ENCODE measurements at regions not wholly inside any gene's neighbourhood (a gene's known extent, or its start where the extent isn't known, plus 50 kb on each side); places are given as distances from the start of the nearest gene placed in this dataset.
"Not testable (repeated sequence)": the region's sequence is repeated elsewhere in the genome, so short reads cannot be mapped to it uniquely, and the experiment has no call there.

GRCh38 chr17:54191261-54191660, 368.5 kb downstream of the KIF2B start:
- no peak overlapping the region for H3K4me3 ChIP-seq (replicated peaks in 1 of 2; ENCODE audit: low read depth in 2 of 2, low read length in 2 of 2)
- no peak for TF ChIP-seq CTCF (IDR thresholded peaks at IDR 0.05; ENCODE audit: low read depth, low read length)
- DNase-seq (ENCODE audit: low read depth in 2 of 2), result no peak

- DNase-seq (ENCODE audit: low read depth in 2 of 2), result no peak
- H3K4me3 ChIP-seq (replicated peaks in 1 of 2; ENCODE audit: low read depth in 2 of 2, low read length in 2 of 2), result no peak overlapping the region
- no peak for TF ChIP-seq CTCF (IDR thresholded peaks at IDR 0.05; ENCODE audit: low read depth, low read length)
Measured at GRCh38 chr17:54194268-54194667, 371.5 kb downstream of the KIF2B start.

GRCh38 chr17:54196751-54197150, 374.0 kb downstream of the KIF2B start:
- no peak for DNase-seq (ENCODE audit: low read depth in 2 of 2)
- H3K4me3 ChIP-seq (replicated peaks in 1 of 2; ENCODE audit: low read depth in 2 of 2, low read length in 2 of 2), result no peak overlapping the region
- TF ChIP-seq CTCF (IDR thresholded peaks at IDR 0.05; ENCODE audit: low read depth, low read length), result no peak

GRCh38 chr17:54201380-54201779, 378.7 kb downstream of the KIF2B start:
- DNase-seq (ENCODE audit: low read depth in 2 of 2); H3K4me3 ChIP-seq (replicated peaks in 1 of 2; ENCODE audit: low read depth in 2 of 2, low read length in 2 of 2): not testable (repeated sequence)

- DNase-seq (ENCODE audit: low read depth in 2 of 2), result no peak
- TF ChIP-seq CTCF (IDR thresholded peaks at IDR 0.05; ENCODE audit: low read depth, low read length), result no peak
- no peak overlapping the region for H3K4me3 ChIP-seq (replicated peaks in 1 of 2; ENCODE audit: low read depth in 2 of 2, low read length in 2 of 2)
Measured at GRCh38 chr17:54220829-54221228, 398.1 kb downstream of the KIF2B start.

GRCh38 chr17:54221499-54221898, 398.8 kb downstream of the KIF2B start:
- H3K4me3 ChIP-seq (replicated peaks in 1 of 2; ENCODE audit: low read depth in 2 of 2, low read length in 2 of 2), result no peak overlapping the region
- DNase-seq (ENCODE audit: low read depth in 2 of 2), result no peak
- TF ChIP-seq CTCF (IDR thresholded peaks at IDR 0.05; ENCODE audit: low read depth, low read length), result no peak

- no peak for DNase-seq (ENCODE audit: low read depth in 2 of 2)
- no peak for TF ChIP-seq CTCF (IDR thresholded peaks at IDR 0.05; ENCODE audit: low read depth, low read length)
- H3K4me3 ChIP-seq (replicated peaks in 1 of 2; ENCODE audit: low read depth in 2 of 2, low read length in 2 of 2), result no peak overlapping the region
Measured at GRCh38 chr17:54235571-54235970, 412.8 kb downstream of the KIF2B start.
